OCI-LY1 (cell line): ENCODE measurements at regions not wholly inside any gene's neighbourhood (a gene's known extent, or its start where the extent isn't known, plus 50 kb on each side); places are given as distances from the start of the nearest gene placed in this dataset.

Experiments
- H2AFZ ChIP-seq: fragments of 200-600 bp; sonication (generic), shearing (Covaris generic); 2 replicates; pipeline ENCODE4 v1.6.0; 2014; ENCODE audit warnings: antibody characterized with exemption, mild to moderate bottlenecking, low read length
- H3F3A ChIP-seq: fragments of 200-600 bp; sonication (generic), shearing (Covaris generic); 2 replicates; pipeline ENCODE4 v1.6.0; 2014; ENCODE audit warnings: mild to moderate bottlenecking, antibody characterized with exemption, low read length, moderate library complexity; ENCODE audit not compliant: insufficient read depth
- H3K27ac ChIP-seq: fragments of 200-600 bp; sonication (generic); 2 replicates; pipeline ENCODE4 v1.5.1; 2014; ENCODE audit warnings: low read length, mixed run types, mild to moderate bottlenecking, low read depth; ENCODE audit not compliant: poor library complexity, severe bottlenecking
- H3K27me3 ChIP-seq: fragments of 200-600 bp; sonication (generic); 2 replicates; pipeline ENCODE4 v1.6.0; 2014; ENCODE audit warnings: antibody characterized with exemption, mild to moderate bottlenecking, low read length, moderate library complexity; ENCODE audit not compliant: insufficient read depth
- H3K36me3 ChIP-seq: fragments of 200-600 bp; sonication (generic); 2 replicates; pipeline ENCODE4 v1.6.1; 2014; ENCODE audit warnings: mild to moderate bottlenecking, antibody characterized with exemption, low read length, moderate library complexity, mixed read lengths; ENCODE audit not compliant: insufficient read depth
- H3K4me1 ChIP-seq: fragments of 200-600 bp; sonication (generic); 2 replicates; pipeline ENCODE4 v1.5.1; 2014; ENCODE audit warnings: mild to moderate bottlenecking, low read length, moderate library complexity; ENCODE audit not compliant: insufficient read depth, severe bottlenecking
- H3K4me2 ChIP-seq: fragments of 200-600 bp; sonication (generic), shearing (Covaris generic); 2 replicates; pipeline ENCODE4 v1.6.1; 2014; ENCODE audit warnings: low read length
- H3K4me3 ChIP-seq: fragments of 200-600 bp; sonication (generic); 2 replicates; pipeline ENCODE4 v1.5.1; 2014; ENCODE audit warnings: low read length, low read depth, mild to moderate bottlenecking, mixed read lengths; ENCODE audit not compliant: poor library complexity, severe bottlenecking
- H3K79me2 ChIP-seq: fragments of 200-600 bp; shearing (Covaris generic); 2 replicates; pipeline ENCODE4 v1.6.1; 2016; ENCODE audit warnings: mixed run types, low read length, mixed read lengths; ENCODE audit not compliant: insufficient read depth
- H3K9ac ChIP-seq: fragments of 200-600 bp; sonication (generic), shearing (Covaris generic); 2 replicates; pipeline ENCODE4 v1.6.1; 2014; ENCODE audit warnings: mild to moderate bottlenecking, low read length, mixed read lengths
- H3K9me2 ChIP-seq: fragments of 200-600 bp; sonication (generic), shearing (Covaris generic); 2 replicates; pipeline ENCODE4 v1.6.1; 2014; ENCODE audit warnings: low read depth, mild to moderate bottlenecking, low read length, mixed read lengths
- H3K9me3 ChIP-seq: fragments of 200-600 bp; shearing (Covaris generic); 2 replicates; pipeline ENCODE4 v1.6.1; 2014; ENCODE audit warnings: low read length, mixed read lengths
- H4K20me1 ChIP-seq: fragments of 200-600 bp; sonication (generic), shearing (Covaris generic); 2 replicates; pipeline ENCODE4 v1.6.0; 2016; ENCODE audit warnings: mild to moderate bottlenecking, low read length; ENCODE audit not compliant: insufficient read depth
- EZH2 ChIP-seq: fragments of 200-600 bp; sonication (generic), shearing (Covaris generic); IDR thresholded peaks from 2 replicates; pipeline ENCODE4 v1.8.0; 2017; ENCODE audit warnings: borderline replicate concordance, mixed run types, mild to moderate bottlenecking, antibody characterized with exemption, low read length, moderate library complexity, mixed read lengths
- TF ChIP-seq, protein P1 (sequence below): fragments of 200-600 bp; sonication (generic), shearing (Covaris generic); IDR thresholded peaks from 2 replicates; pipeline ENCODE4 v1.5.1; 2017; ENCODE audit warnings: mild to moderate bottlenecking, antibody characterized with exemption, low read length, moderate library complexity, mixed read lengths

DNA sequence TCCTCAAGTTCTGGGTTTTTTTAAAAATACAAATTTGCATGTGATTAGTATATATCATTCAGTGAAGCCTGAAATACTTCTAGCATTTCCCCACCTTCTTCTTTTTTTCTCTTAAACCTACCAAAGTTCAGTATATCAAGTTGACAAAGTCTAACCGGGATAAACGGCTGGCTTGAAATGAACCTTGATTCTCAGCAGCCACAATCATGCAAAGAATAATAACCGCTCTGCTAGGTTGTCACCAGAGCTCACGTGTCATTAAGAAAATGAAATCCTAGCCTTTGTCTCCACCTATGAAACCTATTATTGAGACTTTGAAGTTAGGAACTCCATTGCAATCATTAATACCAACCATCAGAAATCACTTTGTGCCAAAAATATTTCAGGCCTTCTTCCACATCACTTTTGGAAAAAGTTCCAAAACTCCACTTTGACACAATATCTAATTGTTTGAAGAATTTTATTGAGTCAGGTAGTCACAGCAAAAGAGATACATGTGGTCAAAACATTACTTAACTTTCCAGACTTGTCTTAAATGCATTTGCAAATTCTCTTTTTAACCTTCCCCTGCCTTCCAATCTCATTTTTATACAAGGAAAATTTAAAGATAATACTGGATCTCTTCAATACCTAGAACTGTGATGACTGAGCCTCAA is 285.6 kb upstream of the ACVR2A start:
- no peak overlapping the region for H3K27ac ChIP-seq
- no peaks in the 10 kb centered on the region for H3K4me1 ChIP-seq

DNA sequence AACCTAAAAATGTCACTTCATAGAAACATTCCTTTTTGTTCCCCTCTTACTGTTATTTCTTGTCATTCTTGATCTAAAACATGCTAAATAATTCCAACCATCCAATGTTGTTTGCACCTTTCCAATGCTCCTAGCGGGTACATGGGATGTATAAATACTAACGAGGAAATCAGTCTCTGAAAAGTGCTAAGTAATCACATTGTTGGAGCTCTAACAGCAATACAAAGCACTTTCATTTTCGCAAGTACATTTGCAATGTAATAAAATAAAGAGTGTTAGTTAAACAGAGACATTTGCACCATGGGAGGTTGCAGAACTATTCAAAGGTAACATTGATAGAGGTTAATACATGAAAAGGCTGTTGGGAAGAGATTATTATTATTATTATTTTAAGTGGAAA is 286.2 kb upstream of the ACVR2A start:
- no peaks in the 10 kb centered on the region for H3F3A ChIP-seq
- no peak overlapping the region for H3K4me2 ChIP-seq
- H3K36me3 ChIP-seq = no peaks in the 10 kb centered on the region
- no peaks in the 10 kb centered on the region for H3K79me2 ChIP-seq
- H3K27me3 ChIP-seq = no peaks in the 10 kb centered on the region; the same call in 1 of the 2 replicates
- no peak for TF ChIP-seq EZH2
- TF ChIP-seq, protein P1, sequence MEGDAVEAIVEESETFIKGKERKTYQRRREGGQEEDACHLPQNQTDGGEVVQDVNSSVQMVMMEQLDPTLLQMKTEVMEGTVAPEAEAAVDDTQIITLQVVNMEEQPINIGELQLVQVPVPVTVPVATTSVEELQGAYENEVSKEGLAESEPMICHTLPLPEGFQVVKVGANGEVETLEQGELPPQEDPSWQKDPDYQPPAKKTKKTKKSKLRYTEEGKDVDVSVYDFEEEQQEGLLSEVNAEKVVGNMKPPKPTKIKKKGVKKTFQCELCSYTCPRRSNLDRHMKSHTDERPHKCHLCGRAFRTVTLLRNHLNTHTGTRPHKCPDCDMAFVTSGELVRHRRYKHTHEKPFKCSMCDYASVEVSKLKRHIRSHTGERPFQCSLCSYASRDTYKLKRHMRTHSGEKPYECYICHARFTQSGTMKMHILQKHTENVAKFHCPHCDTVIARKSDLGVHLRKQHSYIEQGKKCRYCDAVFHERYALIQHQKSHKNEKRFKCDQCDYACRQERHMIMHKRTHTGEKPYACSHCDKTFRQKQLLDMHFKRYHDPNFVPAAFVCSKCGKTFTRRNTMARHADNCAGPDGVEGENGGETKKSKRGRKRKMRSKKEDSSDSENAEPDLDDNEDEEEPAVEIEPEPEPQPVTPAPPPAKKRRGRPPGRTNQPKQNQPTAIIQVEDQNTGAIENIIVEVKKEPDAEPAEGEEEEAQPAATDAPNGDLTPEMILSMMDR = no peak
- H4K20me1 ChIP-seq = no peaks in the 10 kb centered on the region
- H3K9ac ChIP-seq = no peak overlapping the region
- no peaks in the 10 kb centered on the region for H3K9me2 ChIP-seq
- no peak overlapping the region for H3K27ac ChIP-seq
- H3K9me3 ChIP-seq = no peaks in the 10 kb centered on the region
- no peaks in the 10 kb centered on the region for H3K4me1 ChIP-seq
- H3K4me3 ChIP-seq = no peak overlapping the region
- no peak overlapping the region for H2AFZ ChIP-seq

More for the DNA sequence above, 285.6 kb upstream of the ACVR2A start:
- no peak overlapping the region for H3K4me2 ChIP-seq
- no peaks in the 10 kb centered on the region for H3K9me2 ChIP-seq
- H3K27me3 ChIP-seq = no peaks in the 10 kb centered on the region
- no peak overlapping the region for H3K4me3 ChIP-seq
- H3K9ac ChIP-seq = no peak overlapping the region
- no peaks in the 10 kb centered on the region for H4K20me1 ChIP-seq
- no peak overlapping the region for H2AFZ ChIP-seq
- H3K36me3 ChIP-seq = no peaks in the 10 kb centered on the region
- no peak for TF ChIP-seq EZH2
- TF ChIP-seq, protein P1 = no peak
- no peaks in the 10 kb centered on the region for H3F3A ChIP-seq
- no peaks in the 10 kb centered on the region for H3K9me3 ChIP-seq
- no peaks in the 10 kb centered on the region for H3K79me2 ChIP-seq

GRCh38 chr2:147554521-147555107 is 290.2 kb upstream of the ACVR2A start:
- no peaks in the 10 kb centered on the region for H3K4me1 ChIP-seq
- H3K36me3 ChIP-seq = no peaks in the 10 kb centered on the region
- H3K27me3 ChIP-seq = no peaks in the 10 kb centered on the region; the same call in 1 of the 2 replicates
- H3K9me3 ChIP-seq = no peaks in the 10 kb centered on the region
- no peak overlapping the region for H3K27ac ChIP-seq
- H3K4me3 ChIP-seq = no peak overlapping the region
- no peaks in the 10 kb centered on the region for H3F3A ChIP-seq
- no peaks in the 10 kb centered on the region for H3K9me2 ChIP-seq
- no peak overlapping the region for H3K4me2 ChIP-seq
- H4K20me1 ChIP-seq = no peaks in the 10 kb centered on the region
- H2AFZ ChIP-seq = no peak overlapping the region
- H3K79me2 ChIP-seq = no peaks in the 10 kb centered on the region
- H3K9ac ChIP-seq = no peak overlapping the region
- TF ChIP-seq, protein P1 = no peak
- no peak for TF ChIP-seq EZH2
